GM12878 (cell line): ENCODE measurements at regions not wholly inside any gene's neighbourhood (a gene's known extent, or its start where the extent isn't known, plus 50 kb on each side); places are given as distances from the start of the nearest gene placed in this dataset.

Source experiments
- CREB1 ChIP-seq: IDR thresholded peaks from 2 replicates; pipeline ENCODE4 v1.6.1; 2012; ENCODE audit warnings: low read depth, mild to moderate bottlenecking, inconsistent platforms
- CTCF ChIP-seq, 3 experiments: IDR thresholded peaks in 2 of 3; conservative IDR thresholded peaks in 1 of 3; 2 replicates each; pipeline ENCODE4 v1.5.1; 2011; ENCODE audit warnings: low read depth in 3 of 3, low read length in 3 of 3, mild to moderate bottlenecking in 3 of 3, control low read depth in 2 of 3, moderate library complexity in 2 of 3, inconsistent platforms in 1 of 3, mixed read lengths in 1 of 3; ENCODE audit not compliant: control insufficient read depth in 2 of 3, insufficient read depth in 1 of 3; ENCODE audit errors: extremely low read depth in 1 of 3
- POLR2AphosphoS2 ChIP-seq: IDR thresholded peaks from 2 replicates; pipeline ENCODE4 v1.6.1; 2011; ENCODE audit warnings: low read depth, mild to moderate bottlenecking, low read length, improper control_type of control experiment, moderate library complexity

DNA sequence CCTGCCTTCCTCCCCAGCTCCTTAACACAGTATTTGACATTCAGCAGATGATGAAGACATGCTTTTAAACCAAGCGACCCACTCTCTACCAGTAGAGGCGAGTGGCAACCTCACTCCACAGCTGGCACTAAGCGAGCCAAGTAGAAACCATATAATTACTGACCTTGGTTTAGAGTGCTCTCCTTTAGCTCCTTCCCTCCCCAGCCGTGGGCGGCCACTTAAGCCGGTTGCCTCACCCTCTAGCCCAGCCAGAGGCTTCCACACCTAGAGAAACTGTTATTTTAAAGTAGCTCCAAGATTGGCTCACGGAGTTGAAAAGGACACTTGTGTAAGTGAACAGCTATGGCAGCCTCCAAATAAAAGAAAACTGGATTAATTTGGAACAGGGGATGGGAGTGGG is 109.1 kb upstream of the CRHR1 start:
- TF ChIP-seq CREB1 (no peak), CTCF (IDR thresholded peaks at IDR 0.05 in 2 of 3, conservative IDR thresholded peaks at IDR 0.05 in 1 of 3; ENCODE audit: control insufficient read depth in 2 of 3, extremely low read depth in 1 of 3, insufficient read depth in 1 of 3, low read depth in 3 of 3, low read length in 3 of 3) (no peak), POLR2AphosphoS2 (no peak)
